DMS79 (cell line): ENCODE measurements at regions not wholly inside any gene's neighbourhood (a gene's known extent, or its start where the extent isn't known, plus 50 kb on each side); places are given as distances from the start of the nearest gene placed in this dataset.

Source experiments
- DNase-seq: peaks from one replicate; lab custom pipeline; 2025; lab: John Stamatoyannopoulos, UW

GRCh38 chr1:118340928-118341910 lies 156.2 kb upstream of the SPAG17 start:
- no peak for DNase-seq

DNA sequence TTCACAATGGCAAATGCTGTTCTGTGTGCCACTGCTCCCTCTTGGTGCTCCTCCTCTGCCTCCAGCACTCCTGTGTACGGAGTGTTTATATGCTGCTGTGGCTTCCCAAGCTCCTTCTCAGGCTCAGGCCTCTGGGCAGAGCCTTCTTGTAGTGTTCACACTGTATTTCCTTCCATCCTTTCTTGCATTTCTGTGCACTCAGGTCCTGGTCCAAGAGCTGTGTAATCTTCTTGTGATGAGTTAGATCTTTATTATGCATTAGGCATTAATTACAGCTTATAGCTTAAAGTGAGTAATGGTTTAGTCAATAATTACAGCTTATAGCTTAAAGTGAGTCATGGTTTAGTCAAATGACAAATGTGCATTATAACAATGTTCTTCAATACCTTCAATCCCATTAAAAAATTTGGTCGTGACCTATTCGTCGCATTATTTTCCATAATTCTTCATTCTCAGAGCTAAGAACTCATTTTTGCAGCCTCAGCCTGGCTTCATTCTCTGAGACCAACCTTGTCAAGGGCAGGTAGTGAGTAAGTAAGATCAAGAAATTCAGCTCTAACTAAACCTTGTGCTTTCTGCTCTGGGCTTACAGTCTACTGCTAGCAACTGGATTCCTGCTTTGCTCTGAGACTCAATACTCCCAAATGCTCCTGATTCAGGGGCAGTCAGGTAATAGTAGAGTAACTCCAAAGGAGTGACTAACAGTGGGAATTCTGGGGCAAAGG lies 154.5 kb upstream of the SPAG17 start:
- DNase-seq: no peak

GRCh38 chr1:118338936-118339335 lies 153.9 kb upstream of the SPAG17 start:
- DNase-seq: no peak

GRCh38 chr1:118337346-118337745 lies 152.3 kb upstream of the SPAG17 start:
- DNase-seq: no peak

DNA sequence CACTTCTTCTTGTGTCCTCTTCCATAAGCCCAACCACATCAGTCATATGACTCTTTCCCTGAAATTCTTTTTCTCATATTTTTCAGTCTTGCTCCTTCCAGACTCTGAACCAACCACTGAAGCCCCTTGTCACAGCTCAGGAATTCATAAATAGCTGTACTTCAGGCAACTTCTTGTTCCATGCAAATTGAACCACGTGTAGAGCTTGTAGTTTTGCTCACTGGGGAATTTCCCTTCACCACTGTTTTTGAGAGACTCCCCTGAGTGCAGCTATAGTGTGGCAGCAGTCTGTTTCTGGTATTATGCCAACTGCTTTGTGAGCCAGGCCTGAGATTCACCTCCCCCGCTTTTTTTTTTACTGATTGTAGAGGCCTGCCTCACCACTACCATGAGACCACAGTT lies 150.3 kb upstream of the SPAG17 start:
- no peak for DNase-seq

DNA sequence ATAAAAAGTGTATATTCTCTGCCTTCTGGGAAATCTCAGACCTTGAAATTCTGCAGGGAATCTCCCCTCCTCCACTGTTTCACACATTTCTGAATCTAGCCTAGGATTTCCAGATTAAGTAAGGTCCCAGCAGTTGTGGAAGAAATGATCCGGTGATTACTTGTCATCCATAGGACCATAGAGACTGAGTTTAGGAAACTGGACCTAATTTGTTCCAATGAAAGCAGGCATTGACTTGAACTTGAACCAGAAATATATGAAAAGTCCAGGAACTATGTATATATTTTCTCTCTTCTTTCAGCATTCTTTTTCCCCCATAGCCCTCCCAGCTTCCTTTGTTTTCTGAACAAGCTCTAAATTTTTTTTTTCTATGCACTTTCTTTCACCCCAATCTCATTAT lies 149.5 kb upstream of the SPAG17 start:
- DNase-seq: no peak

- DNase-seq: no peak
Observed at GRCh38 chr1:118333601-118334210, 148.7 kb upstream of the SPAG17 start.

DNA sequence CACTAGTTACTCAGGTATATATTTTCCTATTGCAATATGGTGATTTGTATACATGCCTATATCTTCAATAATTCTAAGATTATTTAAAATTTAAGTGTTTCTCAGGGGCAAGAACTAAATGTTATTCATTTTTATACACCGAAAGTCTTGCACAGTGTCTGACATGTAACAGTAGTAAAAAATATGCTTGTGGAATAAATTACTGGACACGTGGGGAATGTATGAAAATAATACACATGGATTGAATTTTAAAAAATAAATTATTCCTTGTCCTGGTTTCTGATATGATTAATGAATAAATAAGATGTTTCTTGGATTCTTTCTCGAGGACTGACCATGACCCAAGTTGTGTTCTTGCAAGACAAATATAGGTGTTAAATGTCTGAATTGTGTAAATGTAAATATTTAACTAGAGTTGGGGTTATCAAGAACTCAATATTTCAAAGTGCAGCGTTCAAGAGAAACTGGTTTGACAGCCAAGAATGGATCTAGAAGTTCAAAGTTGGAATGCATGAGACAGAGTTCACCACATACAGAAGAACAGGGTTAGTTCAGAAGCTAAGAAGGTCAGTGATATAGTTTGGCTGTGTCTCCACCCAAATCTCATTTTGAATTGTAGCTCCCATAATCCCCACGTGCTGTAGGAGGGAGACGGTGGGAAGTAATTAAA lies 142.1 kb upstream of the SPAG17 start:
- DNase-seq: no peak

- no peak for DNase-seq
Observed at GRCh38 chr1:118325550-118326225, 140.7 kb upstream of the SPAG17 start.

- no peak for DNase-seq
Observed at GRCh38 chr1:118323246-118323645, 138.2 kb upstream of the SPAG17 start.

GRCh38 chr1:118322331-118322730 lies 137.3 kb upstream of the SPAG17 start:
- no peak for DNase-seq

DNA sequence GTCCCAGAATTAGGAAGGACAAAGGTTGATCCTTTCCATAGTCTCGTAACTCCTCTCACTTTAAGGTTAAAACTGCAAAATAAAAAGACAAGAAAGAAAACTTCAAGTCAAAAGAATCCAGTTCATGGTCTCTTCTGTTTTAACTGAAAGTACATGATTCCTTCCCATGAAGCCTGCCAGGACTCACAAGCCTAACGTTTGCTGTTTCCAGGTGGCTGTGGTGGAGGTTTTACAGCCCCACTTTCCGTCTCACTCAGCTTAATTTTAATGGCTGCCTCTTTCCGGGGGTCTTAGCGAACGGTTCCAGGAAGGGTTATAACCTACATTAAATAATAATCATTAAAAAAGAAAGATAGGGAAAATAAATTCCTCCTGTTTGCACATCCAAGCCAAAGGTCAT lies 136.8 kb upstream of the SPAG17 start:
- no peak for DNase-seq

- no peak for DNase-seq
Observed at GRCh38 chr1:118317842-118318614, 133.0 kb upstream of the SPAG17 start.

- DNase-seq: no peak
Observed at GRCh38 chr1:118306851-118307250, 121.8 kb upstream of the SPAG17 start.

- no peak for DNase-seq
Observed at GRCh38 chr1:118304722-118305359, 119.8 kb upstream of the SPAG17 start.

- no peak for DNase-seq
Observed at GRCh38 chr1:118303534-118303933, 118.5 kb upstream of the SPAG17 start.

GRCh38 chr1:118303064-118303463 lies 118.0 kb upstream of the SPAG17 start:
- no peak for DNase-seq

DNA sequence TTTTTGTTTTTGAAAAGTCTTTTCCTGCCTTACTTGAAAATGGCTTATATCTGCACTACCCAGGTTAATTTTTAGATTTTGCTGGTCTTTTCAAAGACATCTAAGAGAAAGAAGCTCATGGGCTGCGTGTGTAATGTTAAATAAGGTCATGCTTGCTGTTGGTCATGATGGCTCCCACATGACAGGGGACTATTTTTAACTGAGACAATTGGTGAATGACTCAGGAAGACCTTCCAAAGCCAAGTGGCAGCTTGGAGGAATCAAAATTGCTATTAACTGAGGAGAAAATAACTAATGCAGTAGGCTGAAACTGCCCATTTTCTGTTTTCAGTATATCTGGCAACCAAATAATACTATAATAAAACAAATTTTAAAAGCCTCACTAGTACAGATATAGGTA lies 117.1 kb upstream of the SPAG17 start:
- DNase-seq: no peak

DNA sequence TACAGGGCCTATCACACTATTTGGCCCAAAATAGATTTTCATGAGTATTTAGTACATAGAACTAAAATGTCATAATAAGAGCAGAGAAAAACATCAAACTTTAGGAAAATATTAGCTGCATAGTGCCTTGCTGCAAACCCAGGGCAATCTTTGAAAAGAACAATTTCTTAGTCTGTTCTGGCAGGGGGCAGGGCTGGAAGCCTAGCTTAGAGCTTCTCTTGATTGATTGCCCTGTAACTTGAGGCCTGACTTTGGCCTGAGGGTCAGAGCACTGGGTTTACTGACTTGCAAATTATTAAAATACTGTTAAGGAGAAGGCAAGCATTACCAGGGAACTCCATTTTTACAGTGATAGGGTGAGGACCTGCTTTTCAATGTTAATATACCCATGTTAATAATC lies 115.8 kb upstream of the SPAG17 start:
- DNase-seq: no peak

- no peak for DNase-seq
Observed at GRCh38 chr1:118298397-118298796, 113.4 kb upstream of the SPAG17 start.
